Gastroesophageal sphincter (tissue), 3 donors: ENCODE measurements at regions not wholly inside any gene's neighbourhood (a gene's known extent, or its start where the extent isn't known, plus 50 kb on each side); places are given as distances from the start of the nearest gene placed in this dataset.

Experiments used
- CTCF ChIP-seq, 4 experiments: fragments of 200-600 bp in 2 of 4; fragments of 450-650 bp in 2 of 4; sonication (generic) in 1 of 4; IDR thresholded peaks; one replicate each; pipeline ENCODE4 v1.5.1; 2017 to 2019; ENCODE audit warnings: antibody characterized with exemption in 4 of 4, mild to moderate bottlenecking in 2 of 4, moderate library complexity in 2 of 4
- POLR2A ChIP-seq, 2 donors: fragments of 450-650 bp; IDR thresholded peaks; one replicate each; pipeline ENCODE4 v1.6.1; 2017; ENCODE audit warnings: antibody characterized with exemption in 2 of 2, mild to moderate bottlenecking in 2 of 2, moderate library complexity in 1 of 2

GRCh38 chr17:36722903-36723263, 121.5 kb downstream of the MRM1 start:
- TF ChIP-seq CTCF (IDR thresholded peaks at IDR 0.05) (no peak), POLR2A (IDR thresholded peaks at IDR 0.05) (no peak)
